H1 (cell line): ENCODE measurements at regions not wholly inside any gene's neighbourhood (a gene's known extent, or its start where the extent isn't known, plus 50 kb on each side); places are given as distances from the start of the nearest gene placed in this dataset.

ENCODE experiments used
- EGR1 ChIP-seq: IDR thresholded peaks from 2 replicates; pipeline ENCODE4 v1.6.1; 2011; ENCODE audit warnings: low read depth, low read length, borderline replicate concordance
- POLR2A ChIP-seq, 2 experiments: IDR thresholded peaks; 1 replicate in 1 of 2; 2 replicates in 1 of 2; pipeline ENCODE4 v1.6.1; 2011; ENCODE audit warnings: low read depth in 2 of 2, low read length in 2 of 2, mild to moderate bottlenecking in 2 of 2; ENCODE audit errors: control extremely low read depth in 1 of 2
- POLR2AphosphoS5 ChIP-seq: IDR thresholded peaks from 2 replicates; pipeline ENCODE4 v1.6.1; 2011; ENCODE audit warnings: low read depth, low read length
- TBP ChIP-seq: IDR thresholded peaks from 2 replicates; pipeline ENCODE4 v1.6.1; 2011; ENCODE audit warnings: low read depth, low read length, improper control_type of control experiment
- TF ChIP-seq, protein P1 (sequence below), 3 experiments: IDR thresholded peaks; 1 replicate in 2 of 3; 2 replicates in 1 of 3; pipeline versions ENCODE4 v1.5.1 to v1.6.1; 2011; ENCODE audit warnings: low read length in 3 of 3, mild to moderate bottlenecking in 3 of 3, inconsistent platforms in 2 of 3, low read depth in 1 of 3, moderate library complexity in 1 of 3; ENCODE audit not compliant: insufficient read depth in 1 of 3; ENCODE audit errors: control extremely low read depth in 1 of 3

DNA sequence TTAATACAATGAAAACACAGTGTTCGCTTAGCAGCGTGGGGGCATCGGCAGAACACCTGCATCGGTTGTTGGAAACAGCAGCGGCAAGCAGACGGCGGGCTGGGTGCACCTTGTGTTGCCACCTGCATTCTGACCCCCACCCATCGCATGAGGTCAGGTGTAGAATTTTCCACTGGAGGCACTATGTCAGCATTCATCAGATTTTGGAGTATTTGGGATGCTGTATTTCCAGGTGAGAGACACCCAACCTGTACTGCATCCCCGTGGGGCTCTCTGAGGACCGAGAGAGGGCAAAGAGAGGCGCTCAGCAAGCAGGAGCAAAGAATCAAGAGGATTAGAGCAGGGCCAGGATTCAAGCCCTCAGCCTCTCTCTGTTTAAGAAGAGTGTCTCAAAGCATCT, 116.4 kb upstream of the MGMT start:
- no peak for TF ChIP-seq POLR2A (IDR thresholded peaks at IDR 0.05; ENCODE audit: control extremely low read depth in 1 of 2, low read depth in 2 of 2, low read length in 2 of 2)
- TF ChIP-seq, protein P1, sequence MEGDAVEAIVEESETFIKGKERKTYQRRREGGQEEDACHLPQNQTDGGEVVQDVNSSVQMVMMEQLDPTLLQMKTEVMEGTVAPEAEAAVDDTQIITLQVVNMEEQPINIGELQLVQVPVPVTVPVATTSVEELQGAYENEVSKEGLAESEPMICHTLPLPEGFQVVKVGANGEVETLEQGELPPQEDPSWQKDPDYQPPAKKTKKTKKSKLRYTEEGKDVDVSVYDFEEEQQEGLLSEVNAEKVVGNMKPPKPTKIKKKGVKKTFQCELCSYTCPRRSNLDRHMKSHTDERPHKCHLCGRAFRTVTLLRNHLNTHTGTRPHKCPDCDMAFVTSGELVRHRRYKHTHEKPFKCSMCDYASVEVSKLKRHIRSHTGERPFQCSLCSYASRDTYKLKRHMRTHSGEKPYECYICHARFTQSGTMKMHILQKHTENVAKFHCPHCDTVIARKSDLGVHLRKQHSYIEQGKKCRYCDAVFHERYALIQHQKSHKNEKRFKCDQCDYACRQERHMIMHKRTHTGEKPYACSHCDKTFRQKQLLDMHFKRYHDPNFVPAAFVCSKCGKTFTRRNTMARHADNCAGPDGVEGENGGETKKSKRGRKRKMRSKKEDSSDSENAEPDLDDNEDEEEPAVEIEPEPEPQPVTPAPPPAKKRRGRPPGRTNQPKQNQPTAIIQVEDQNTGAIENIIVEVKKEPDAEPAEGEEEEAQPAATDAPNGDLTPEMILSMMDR (IDR thresholded peaks at IDR 0.05; ENCODE audit: control extremely low read depth in 1 of 3, insufficient read depth in 1 of 3, low read depth in 1 of 3, low read length in 3 of 3): no peak
- no peak for TF ChIP-seq EGR1
- TF ChIP-seq TBP: no peak
- no peak for TF ChIP-seq POLR2AphosphoS5
